ENCODE measurements at regions not wholly inside any gene's neighbourhood (a gene's known extent, or its start where the extent isn't known, plus 50 kb on each side); places are given as distances from the start of the nearest gene placed in this dataset.

DNA sequence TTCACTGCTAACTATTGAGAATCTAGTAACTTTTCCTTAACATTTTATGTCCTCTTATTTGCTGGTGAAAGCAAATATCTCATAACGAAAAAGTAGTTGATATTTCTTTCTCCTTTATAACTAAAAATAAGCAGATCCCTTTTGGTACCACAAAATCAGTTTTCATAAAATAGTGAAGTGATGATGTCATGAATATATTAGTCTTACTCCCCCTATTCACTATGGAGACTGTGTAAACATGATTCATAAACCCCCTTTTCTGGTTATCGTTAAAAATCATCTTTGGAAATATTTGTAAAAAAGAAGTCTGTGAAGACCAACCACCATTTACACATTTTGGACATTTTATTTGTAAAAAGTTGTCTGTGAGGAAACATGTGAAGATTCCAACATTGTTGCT lies 734.9 kb downstream of the NUP35 start:
- Mint-ChIP-seq H3K36me3 (ENCODE audit: low read depth) (no peaks in the 10 kb centered on the region), H3K27ac (no peak overlapping the region), H3K27me3 (no peaks in the 10 kb centered on the region), H3K4me1 (ENCODE audit: low read depth) (no peaks in the 10 kb centered on the region), H3K9me3 (peaks cover 19% of the 10 kb centered on the region), H3K4me3 (no peak overlapping the region)
- intact Hi-C loops (cut with DNase I, micrococcal nuclease): no loop called here
- no peaks in the 10 kb centered on the region for H3K27me3 ChIP-seq (ENCODE audit: control insufficient read depth in 1 of 2, insufficient read depth in 2 of 2, low read length in 2 of 2)
- no peak for DNase-seq
- ChIA-PET POLR2A (no interaction called here), CTCF (no interaction called here)
- no peaks in the 10 kb centered on the region for H3K36me3 ChIP-seq (ENCODE audit: insufficient read depth, low read length)
- TF ChIP-seq, protein P1, sequence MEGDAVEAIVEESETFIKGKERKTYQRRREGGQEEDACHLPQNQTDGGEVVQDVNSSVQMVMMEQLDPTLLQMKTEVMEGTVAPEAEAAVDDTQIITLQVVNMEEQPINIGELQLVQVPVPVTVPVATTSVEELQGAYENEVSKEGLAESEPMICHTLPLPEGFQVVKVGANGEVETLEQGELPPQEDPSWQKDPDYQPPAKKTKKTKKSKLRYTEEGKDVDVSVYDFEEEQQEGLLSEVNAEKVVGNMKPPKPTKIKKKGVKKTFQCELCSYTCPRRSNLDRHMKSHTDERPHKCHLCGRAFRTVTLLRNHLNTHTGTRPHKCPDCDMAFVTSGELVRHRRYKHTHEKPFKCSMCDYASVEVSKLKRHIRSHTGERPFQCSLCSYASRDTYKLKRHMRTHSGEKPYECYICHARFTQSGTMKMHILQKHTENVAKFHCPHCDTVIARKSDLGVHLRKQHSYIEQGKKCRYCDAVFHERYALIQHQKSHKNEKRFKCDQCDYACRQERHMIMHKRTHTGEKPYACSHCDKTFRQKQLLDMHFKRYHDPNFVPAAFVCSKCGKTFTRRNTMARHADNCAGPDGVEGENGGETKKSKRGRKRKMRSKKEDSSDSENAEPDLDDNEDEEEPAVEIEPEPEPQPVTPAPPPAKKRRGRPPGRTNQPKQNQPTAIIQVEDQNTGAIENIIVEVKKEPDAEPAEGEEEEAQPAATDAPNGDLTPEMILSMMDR (IDR thresholded peaks at IDR 0.05): no peak
- ATAC-seq (ENCODE audit: poor library complexity): no peak
- H3K9me3 ChIP-seq (ENCODE audit: control insufficient read depth in 1 of 2, insufficient read depth in 1 of 2, low read length in 2 of 2): no peaks in the 10 kb centered on the region
- no peak overlapping the region for H3K27ac ChIP-seq (ENCODE audit: low read depth in 1 of 2, low read length in 2 of 2)
- H3K4me1 ChIP-seq (ENCODE audit: insufficient read depth, low read length): no peaks in the 10 kb centered on the region
- no peak overlapping the region for H3K4me3 ChIP-seq (ENCODE audit: low read length)

DNA sequence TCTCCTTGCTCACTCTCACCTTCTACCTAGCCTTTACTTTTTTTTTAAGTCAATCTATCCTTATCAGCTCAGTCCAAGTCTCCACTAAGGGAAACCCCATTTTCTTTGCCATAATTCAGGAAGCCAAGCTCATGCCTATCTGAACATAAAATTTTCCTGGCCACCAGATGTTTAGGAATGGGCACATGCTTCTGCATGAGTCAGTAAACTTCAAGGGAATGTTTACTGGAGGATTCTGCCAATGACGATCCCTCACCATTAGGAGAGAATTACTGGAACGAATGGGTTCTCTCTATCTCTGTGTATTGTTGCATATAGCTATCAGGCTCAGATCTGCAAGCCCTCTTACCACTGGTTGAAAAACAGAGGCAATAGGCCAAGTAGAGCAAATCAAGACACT lies 731.7 kb upstream of the ZNF804A start:
- no peak for ATAC-seq (ENCODE audit: poor library complexity)
- Mint-ChIP-seq H3K27ac (no peak overlapping the region), H3K27me3 (no peaks in the 10 kb centered on the region), H3K4me3 (no peak overlapping the region), H3K36me3 (ENCODE audit: low read depth) (no peaks in the 10 kb centered on the region), H3K9me3 (peaks cover 8% of the 10 kb centered on the region), H3K4me1 (ENCODE audit: low read depth) (no peaks in the 10 kb centered on the region)
- Histone ChIP-seq H3K4me3 (ENCODE audit: low read length) (no peak overlapping the region), H3K4me1 (ENCODE audit: insufficient read depth, low read length) (no peaks in the 10 kb centered on the region), H3K27me3 (ENCODE audit: control insufficient read depth in 1 of 2, insufficient read depth in 2 of 2, low read length in 2 of 2) (no peaks in the 10 kb centered on the region), H3K27ac (ENCODE audit: low read depth in 1 of 2, low read length in 2 of 2) (no peak overlapping the region), H3K36me3 (ENCODE audit: insufficient read depth, low read length) (no peaks in the 10 kb centered on the region), H3K9me3 (ENCODE audit: control insufficient read depth in 1 of 2, insufficient read depth in 1 of 2, low read length in 2 of 2) (no peaks in the 10 kb centered on the region)
- intact Hi-C loops (cut with DNase I, micrococcal nuclease): no loop called here
- DNase-seq: no peak
- CTCF ChIA-PET: no interaction called here
- POLR2A ChIA-PET: no interaction called here
- TF ChIP-seq, protein P1 (IDR thresholded peaks at IDR 0.05): no peak

DNA sequence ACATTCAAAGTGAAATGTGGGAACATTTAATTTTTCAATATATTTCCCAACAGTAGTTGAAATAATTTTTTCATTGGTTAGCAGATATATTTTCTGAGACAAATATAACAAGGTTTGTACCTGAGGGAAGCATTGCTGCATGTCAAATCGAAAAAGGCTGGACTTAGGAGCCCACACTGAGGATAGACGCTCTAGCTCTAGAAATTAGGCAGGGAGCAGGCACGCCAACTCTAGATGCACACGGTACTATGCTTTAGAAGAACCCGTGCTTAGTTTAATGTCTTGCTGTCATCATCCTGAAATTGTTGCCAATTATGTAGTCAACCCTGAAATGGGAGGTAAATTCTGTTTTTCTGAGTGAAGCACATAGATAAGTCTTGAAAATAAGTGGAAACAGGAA lies 731.1 kb upstream of the ZNF804A start:
- Histone ChIP-seq H3K4me3 (ENCODE audit: low read length) (no peak overlapping the region), H3K9me3 (ENCODE audit: control insufficient read depth in 1 of 2, insufficient read depth in 1 of 2, low read length in 2 of 2) (no peaks in the 10 kb centered on the region), H3K27ac (ENCODE audit: low read depth in 1 of 2, low read length in 2 of 2) (no peak overlapping the region), H3K27me3 (ENCODE audit: control insufficient read depth in 1 of 2, insufficient read depth in 2 of 2, low read length in 2 of 2) (no peaks in the 10 kb centered on the region), H3K4me1 (ENCODE audit: insufficient read depth, low read length) (no peaks in the 10 kb centered on the region), H3K36me3 (ENCODE audit: insufficient read depth, low read length) (no peaks in the 10 kb centered on the region)
- POLR2A ChIA-PET: no interaction called here
- CTCF ChIA-PET: no interaction called here
- Mint-ChIP-seq H3K27ac (no peak overlapping the region), H3K4me1 (ENCODE audit: low read depth) (no peaks in the 10 kb centered on the region), H3K36me3 (ENCODE audit: low read depth) (no peaks in the 10 kb centered on the region), H3K4me3 (no peak overlapping the region), H3K27me3 (no peaks in the 10 kb centered on the region), H3K9me3 (peaks cover 6% of the 10 kb centered on the region)
- ATAC-seq (ENCODE audit: poor library complexity) (no peak), DNase-seq (no peak)
- intact Hi-C loops (cut with DNase I, micrococcal nuclease): no loop called here
- TF ChIP-seq, protein P1 (IDR thresholded peaks at IDR 0.05): no peak
